GM08714 (cell line): ENCODE measurements at regions not wholly inside any gene's neighbourhood (a gene's known extent, or its start where the extent isn't known, plus 50 kb on each side); places are given as distances from the start of the nearest gene placed in this dataset.

Experiments
- H3K4me3 ChIP-seq: fragments of 200-500 bp; sonication (Bioruptor generic); 2 replicates; pipeline ENCODE4 v1.5.1; 2014; ENCODE audit warnings: mild to moderate bottlenecking, low read length, inconsistent platforms
- ZNF274 ChIP-seq: IDR thresholded peaks from 2 replicates; pipeline ENCODE4 v1.6.1; 2012; ENCODE audit warnings: mild to moderate bottlenecking, low read depth, low read length

DNA sequence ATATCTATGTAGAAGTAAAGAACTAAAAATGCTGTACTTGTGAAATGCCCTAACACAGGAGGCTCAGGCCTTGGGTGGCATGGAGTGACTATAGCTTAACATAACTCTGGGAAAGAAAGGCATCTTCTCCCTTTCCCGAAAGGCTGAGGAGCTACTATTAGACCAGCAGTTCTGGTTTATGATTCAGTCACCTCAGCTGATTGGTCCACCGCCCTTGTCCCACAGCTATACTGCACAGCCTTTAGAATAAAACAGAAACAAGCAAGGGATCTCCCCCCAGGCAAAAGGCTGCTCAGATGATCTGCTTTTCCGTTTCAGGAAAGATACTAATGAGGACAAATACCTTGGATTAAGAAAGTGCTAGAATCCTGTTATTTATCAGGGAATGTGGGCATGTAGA is 171.3 kb downstream of the SNCA start:
- no peak for TF ChIP-seq ZNF274
- H3K4me3 ChIP-seq: no peak overlapping the region

DNA sequence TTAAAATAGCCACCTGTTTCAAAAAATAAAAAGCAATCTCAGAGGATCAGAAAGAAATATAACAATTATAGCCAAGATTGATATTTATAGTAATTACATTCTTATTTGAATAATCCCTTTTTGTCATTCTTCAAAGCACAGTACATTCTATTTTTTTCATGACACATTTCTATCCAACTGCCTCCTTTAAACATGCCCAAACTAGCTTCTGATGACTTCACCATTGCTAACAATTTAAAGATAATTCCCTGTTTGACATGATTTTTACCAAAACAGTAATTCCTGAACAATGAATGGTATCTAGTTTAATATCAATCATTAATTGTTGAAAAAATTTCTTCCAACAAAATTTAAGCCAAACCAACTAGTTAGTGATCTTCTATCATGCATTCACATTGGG is 172.4 kb downstream of the SNCA start:
- no peak overlapping the region for H3K4me3 ChIP-seq
- no peak for TF ChIP-seq ZNF274

DNA sequence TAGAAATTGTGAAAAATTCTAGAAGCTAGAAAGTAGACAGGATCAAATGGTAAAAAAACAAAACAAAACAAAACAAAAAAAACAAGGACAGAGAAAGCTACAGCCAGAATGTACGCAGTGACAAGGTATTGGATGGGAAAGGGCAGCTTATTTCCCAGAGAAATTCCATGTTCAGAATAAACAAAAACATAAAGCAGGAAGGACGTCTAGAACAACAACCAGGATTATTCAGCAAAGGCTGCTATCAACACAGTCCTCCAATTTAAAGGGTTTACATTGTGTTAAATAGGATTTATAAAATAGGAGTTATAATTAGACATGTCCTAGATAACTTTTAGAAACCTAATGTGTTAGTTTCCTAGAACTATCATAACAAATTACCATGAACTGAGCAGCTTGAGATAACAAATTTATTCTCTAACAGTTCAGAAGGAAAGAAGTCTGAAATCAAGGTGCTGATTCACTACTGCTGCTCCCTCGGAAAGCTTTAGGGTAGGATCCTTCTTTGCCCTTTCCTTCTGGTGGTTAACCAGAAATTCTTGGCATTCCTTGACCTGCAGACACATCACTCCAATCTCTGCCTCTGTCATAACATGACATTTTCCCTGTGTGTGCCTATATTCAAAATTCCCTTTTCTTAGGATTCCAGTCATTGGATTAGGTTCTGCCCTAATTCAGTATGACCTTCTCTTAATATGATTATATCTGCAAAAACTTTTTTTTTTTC is 175.6 kb downstream of the SNCA start:
- H3K4me3 ChIP-seq: no peak overlapping the region
- no peak for TF ChIP-seq ZNF274

DNA sequence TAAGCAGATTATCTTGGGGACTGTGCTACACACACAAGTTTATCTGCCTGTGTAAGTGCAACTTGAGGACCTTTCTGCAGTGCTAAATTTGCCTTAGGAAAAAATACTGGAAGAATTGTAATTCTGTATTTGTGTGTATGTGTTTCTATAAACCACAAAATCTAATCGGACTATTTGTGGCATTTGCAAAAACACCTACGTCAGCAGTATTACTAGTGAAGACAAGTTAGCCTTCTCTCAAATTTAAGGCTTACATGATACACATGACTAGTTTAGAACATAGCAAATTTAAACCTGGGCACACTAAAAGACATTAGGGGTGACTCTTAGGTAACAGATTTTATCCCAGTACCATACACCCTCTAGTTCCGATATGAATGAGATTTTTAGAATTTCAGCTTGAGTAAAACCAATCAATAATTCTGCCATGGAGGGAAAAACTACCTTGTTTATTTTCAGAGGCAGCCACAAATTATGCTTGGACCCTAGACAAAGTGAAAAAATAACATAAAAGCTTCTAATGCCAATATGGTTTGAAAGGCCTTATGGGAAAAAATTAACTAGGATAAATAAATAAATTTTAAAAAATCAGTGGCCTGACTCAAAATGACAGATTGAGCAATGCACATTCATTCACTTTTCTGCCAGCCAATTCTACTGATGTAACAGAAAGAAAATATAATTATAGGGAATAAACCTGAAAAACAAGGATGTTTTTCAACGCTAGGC is 176.4 kb downstream of the SNCA start:
- H3K4me3 ChIP-seq: no peak overlapping the region
- TF ChIP-seq ZNF274: no peak

DNA sequence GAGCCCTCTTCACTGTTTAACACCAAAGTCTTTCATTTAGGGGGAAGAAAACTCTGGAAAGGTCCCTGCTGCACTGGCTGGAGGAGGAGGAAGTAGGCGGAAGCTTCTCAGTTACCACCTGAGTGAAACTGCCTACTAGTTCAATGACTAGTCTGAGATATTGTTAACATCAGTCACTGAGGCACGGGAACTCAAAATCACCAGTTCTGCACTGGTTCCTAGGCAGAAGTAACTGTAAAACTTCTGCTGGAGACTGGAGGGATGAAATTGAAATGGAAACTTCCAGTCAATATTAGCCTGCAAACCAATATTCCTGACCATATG is 178.3 kb downstream of the SNCA start:
- H3K4me3 ChIP-seq: peak overlapping the region; percentile 48; the same call in 1 of the 2 replicates
- TF ChIP-seq ZNF274: no peak

DNA sequence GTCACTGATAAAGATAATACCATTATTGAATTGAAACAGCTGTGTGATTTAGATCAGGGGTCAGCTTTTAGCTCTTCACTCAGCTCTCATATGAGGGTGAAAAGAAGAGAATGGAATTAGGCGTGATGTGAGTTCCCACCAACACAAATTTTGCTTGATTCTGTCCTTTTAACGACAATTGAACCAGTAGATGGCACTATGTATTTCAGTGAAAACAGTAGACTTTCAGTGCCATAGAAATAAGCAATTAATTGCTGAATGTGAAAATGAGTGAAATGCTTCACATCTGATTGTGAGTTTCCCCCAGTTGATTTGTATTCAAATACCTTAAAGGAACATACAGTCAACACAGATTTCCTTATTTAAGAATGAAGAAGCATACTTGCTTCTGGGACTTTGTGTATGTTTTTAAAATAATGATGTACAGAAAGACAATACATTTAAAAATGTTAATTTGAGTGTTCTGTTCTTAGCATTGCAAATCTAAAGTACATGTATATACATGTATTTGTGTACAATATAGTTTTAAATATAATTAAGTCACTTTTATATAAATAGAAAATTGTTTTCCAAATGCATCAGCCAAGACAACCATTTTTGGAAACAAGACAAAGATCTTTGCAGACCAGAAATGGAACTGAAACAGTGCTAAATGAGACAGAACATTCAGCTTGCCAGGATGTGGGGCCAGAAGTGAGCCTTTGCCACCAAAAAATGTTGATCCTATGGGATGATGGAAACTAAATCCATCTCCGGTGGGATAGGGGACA is 178.8 kb downstream of the SNCA start:
- TF ChIP-seq ZNF274: no peak
- H3K4me3 ChIP-seq: peak overlapping the region; percentile 48; the same call in 1 of the 2 replicates

DNA sequence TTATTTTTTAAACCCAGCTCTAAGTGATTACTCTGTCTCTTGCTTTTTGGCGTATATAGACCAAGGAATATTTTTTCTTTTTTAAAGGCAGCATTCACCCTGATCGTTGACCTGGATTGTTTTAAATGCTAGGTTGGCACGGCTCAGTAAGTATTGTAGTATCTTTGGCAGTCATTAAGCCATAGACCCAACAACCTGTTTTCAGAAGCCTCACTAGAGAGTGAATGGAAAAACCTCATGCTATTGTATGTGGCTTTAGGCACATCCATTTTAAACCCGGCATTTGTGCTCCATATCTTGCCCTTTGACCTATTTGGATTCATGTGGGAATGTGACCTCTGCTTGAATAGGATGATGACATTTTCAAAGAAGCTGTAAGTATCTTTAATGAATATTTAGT is 183.9 kb downstream of the SNCA start:
- H3K4me3 ChIP-seq: no peak overlapping the region
- TF ChIP-seq ZNF274: no peak

DNA sequence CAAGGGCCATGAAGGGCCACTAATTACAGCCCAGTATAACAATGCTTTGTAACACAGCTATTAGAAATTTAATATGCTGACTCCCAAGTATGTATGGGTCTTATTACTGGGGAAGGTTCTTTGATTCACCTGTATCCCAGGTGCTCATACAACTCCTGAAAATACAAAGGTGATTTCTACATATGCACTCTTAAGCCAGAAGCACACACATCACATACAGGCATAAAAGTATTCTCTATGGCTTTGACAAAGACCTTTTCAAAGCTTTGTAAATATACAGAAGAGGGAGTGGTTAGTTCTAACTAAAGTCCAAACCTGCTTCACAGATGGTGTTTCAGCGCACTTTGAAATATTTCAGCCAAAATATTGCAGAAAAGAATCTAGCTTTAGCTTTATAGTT is 191.5 kb downstream of the SNCA start:
- no peak overlapping the region for H3K4me3 ChIP-seq
- no peak for TF ChIP-seq ZNF274

DNA sequence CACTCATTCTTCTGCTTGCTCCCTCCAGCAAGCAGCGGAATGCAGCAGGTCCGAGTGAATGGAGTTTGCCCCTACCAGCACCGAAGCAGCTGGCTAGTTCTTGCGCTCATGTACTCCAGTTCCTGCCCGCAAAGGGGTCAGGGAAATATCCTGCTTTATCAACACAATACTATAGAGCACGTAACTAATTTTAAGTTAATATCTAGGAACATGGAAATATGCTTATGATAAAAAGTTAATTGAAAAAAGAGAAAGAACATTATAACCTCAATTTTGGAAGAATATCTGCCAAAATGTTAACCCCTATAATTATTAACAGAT is 195.6 kb downstream of the SNCA start:
- no peak overlapping the region for H3K4me3 ChIP-seq
- no peak for TF ChIP-seq ZNF274

DNA sequence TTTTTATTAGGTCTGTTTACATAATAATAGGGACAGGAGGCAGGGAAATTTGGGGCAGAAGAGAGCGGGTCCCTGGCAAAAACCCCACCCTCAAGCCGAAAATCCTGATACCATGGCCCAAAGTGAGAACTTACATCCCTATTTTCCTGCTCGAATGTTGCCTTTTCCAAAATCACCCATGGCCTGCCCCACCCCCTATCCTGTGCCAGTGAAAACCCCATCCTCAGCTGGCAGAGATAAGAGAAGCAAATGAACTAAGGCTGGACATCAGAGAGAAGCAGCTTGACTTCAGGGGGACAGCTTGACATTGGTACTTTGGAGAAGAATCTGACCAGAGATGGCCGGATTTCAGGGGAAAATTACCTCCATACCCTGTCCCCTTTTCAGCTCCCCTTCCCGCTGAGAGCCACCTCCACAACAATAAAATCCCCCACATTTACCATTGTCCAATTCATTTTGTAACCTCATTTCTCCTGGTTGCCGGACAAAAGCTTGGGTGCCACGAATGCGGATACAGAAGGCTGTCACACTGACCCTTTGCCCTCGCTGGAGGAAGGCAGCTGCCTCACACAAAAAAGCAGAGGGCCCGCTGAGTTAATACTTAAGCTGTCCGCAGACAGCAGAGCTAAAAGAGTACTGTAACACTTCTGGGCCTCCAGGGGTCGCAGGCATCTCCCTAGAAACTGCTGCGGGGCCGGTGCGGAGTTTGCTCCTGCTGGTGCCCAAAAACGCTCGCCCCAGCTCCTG is 196.2 kb downstream of the SNCA start:
- no peak overlapping the region for H3K4me3 ChIP-seq
- no peak for TF ChIP-seq ZNF274

DNA sequence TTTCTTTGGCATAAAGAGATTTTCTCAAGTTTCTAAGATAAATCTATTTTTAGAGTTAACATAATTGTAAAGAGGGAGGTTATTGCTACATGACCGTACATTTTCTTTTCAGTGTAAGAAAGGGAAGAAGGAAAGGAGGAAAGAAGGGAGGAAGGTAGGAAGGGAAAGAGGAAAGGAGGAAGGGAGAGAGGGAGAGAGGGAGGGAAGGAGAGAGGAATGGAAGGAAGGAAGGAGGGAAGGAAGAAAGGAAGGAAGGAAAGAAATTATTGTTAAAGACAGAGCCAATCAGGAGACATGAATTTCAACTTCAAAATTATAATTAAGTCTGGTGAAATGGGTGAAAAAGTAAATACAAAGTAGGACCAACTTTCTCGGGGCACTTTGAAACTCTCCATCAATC is 197.6 kb downstream of the SNCA start:
- no peak overlapping the region for H3K4me3 ChIP-seq
- TF ChIP-seq ZNF274: no peak

DNA sequence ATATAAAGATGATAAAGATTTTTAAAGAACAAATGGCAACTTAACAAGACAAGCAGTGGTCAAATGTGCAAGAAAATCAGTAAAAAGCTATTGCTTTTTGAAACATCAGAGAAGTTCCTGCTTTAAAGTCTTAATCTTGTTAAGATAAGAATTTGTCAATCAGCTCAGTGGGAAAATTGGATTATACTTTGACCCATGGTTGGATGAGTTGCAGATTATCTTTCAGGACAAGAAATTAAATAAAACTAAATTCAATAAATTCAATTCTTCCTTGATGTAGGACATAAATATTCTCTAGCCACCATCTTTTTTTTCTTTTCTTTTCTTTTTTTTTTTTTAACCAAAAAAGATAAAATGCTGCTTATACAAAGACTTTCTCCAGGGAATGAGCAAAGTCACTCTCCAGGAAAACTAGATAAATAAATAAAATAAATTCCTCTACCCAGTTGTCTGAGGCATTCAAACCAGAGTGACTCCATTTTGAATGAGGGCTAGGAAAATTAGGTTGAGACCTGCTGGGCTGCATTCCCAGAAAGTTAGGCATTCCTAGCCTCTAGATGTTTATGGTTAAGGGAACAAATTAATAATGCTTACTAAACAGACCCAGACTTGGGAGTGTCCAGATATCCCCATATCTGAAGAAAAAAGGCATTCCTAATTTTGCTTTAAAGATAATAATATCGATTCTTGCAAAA is 211.2 kb downstream of the SNCA start:
- no peak overlapping the region for H3K4me3 ChIP-seq
- TF ChIP-seq ZNF274: no peak

DNA sequence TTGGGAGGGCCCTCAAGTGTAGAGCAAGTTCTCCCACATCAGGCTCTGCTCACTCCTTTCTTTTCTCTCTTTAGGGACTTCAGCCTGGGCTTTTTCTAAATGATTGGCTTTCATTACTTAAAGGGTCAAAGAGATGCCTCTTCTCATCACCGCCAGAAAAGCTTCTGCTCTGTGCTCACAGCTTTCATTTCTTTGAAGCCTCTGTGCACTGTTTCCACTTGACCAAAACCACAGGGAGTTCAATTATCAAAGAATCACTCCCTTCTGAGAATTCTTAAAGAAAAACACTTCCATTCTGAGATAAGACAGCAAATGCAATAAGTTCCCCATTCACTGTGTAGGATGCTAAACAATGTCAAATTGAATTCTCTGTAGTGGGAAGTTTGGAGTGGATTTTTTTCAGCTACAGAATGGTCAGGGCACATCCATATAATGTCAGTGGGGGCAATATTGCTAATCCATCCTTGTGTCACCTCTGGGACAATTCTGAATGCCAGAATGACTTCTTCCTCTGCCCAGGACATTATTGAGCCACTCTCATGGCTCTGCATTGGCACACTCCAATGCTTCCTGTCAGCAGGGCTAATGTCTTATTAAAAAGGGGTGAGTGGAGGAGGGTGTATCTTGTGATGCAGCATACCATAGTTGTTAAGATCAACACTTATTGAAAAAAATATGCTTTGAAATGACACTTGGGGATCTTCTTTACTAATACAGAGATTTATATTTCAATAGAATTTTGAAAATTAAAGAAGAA is 217.6 kb downstream of the SNCA start:
- H3K4me3 ChIP-seq: no peak overlapping the region
- no peak for TF ChIP-seq ZNF274

DNA sequence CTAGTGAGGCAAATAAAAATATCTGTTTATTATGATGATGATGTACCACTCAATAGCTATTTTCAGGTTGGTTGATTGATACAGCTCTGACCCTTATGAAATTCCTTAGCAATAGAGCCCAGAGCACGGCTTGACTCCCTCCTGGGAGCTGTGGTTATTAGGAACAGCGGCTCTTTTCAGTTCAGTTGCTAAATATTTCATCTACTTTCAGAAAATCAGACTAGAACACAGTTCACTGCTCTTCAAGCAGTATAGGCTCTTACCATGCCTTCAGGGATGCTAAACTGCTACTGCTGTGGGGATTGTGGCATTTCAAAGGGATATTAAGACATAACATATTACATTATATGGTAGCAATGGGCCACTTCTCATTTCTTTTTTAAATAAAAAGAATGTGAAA is 218.8 kb downstream of the SNCA start:
- TF ChIP-seq ZNF274: no peak

More for the DNA sequence above, 218.8 kb downstream of the SNCA start:
- H3K4me3 ChIP-seq: no peak overlapping the region
